KOPT-K1 (cell line): ENCODE measurements at regions not wholly inside any gene's neighbourhood (a gene's known extent, or its start where the extent isn't known, plus 50 kb on each side); places are given as distances from the start of the nearest gene placed in this dataset.
"Not testable (repeated sequence)": the region's sequence is repeated elsewhere in the genome, so short reads cannot be mapped to it uniquely, and the experiment has no call there.

Source experiments
- H3K27ac ChIP-seq: fragments of 200-600 bp; sonication (generic); 2 replicates; pipeline ENCODE4 v1.5.1; 2016; ENCODE audit warnings: antibody characterized with exemption, mild to moderate bottlenecking, low read depth, low read length; ENCODE audit not compliant: poor library complexity, severe bottlenecking
- H3K36me3 ChIP-seq: fragments of 200-600 bp; sonication (generic); 2 replicates; pipeline ENCODE4 v1.5.1; 2017; ENCODE audit warnings: antibody characterized with exemption, mild to moderate bottlenecking, low read length, moderate library complexity; ENCODE audit not compliant: insufficient read depth
- H3K9me3 ChIP-seq: fragments of 200-600 bp; sonication (generic); 2 replicates; pipeline ENCODE4 v1.5.1; 2017; ENCODE audit warnings: antibody characterized with exemption, low read length, mild to moderate bottlenecking; ENCODE audit not compliant: insufficient read depth, poor library complexity, severe bottlenecking

DNA sequence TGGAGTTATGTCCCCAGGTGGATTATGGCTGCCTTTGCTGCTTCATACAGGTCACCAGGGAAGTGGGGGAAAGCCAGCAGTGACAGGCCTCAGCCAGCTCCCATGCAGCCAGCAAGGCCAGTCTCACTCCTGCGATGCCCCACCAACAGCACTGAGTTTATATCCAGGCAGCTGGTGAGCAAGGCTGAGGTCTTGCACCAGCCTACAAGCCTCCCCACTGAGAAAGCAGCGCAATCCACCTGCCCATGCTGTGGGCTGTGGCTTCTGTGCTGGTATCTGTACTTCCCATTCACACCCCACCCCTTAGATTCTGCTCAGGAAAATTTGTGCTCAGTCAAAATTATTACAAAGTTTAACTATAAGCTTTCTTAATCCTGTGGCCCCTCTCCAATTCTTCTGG lies 153.5 kb downstream of the HHIP start:
- Histone ChIP-seq H3K9me3 (peaks cover 6% of the 10 kb centered on the region), H3K36me3 (no peaks in the 10 kb centered on the region), H3K27ac (no peak overlapping the region)

DNA sequence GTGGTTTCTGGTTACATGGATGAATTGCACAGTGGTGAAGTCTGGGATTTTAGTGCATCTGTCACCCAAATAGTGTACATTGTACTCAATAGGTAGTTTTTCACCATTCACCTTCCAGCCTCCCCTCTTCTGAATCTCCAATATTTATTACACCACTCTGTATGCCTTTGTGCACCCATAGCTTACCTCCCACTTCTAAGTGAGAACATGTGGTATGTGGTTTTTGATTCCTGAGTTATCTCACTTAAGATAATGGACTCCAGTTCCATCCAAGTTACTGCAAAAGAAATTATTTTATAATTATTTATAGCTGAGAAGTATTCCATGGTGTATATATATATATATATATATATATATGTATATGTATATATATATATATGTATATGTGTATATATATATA lies 155.8 kb downstream of the HHIP start:
- Histone ChIP-seq H3K9me3 (peaks cover 13% of the 10 kb centered on the region), H3K36me3 (no peaks in the 10 kb centered on the region), H3K27ac (no peak overlapping the region)

DNA sequence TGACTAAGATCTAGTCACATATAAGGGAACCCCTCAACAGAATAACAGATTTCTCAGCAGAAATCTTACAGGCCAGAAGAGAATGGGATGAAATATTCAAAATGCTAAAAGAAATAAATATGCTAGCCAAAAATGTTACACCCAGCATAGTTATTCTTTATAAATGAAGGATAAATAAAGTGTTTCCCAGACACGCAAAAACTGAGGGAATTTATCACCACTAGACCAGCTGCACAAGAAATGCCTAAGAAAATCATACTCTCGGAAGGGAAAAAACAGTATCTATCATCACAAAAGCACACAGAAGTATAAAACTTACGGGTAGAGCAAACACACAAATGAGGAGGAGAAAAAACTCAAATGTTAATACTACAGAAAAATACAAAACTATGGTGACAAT lies 162.1 kb downstream of the HHIP start:
- Histone ChIP-seq H3K9me3 (peaks cover 30% of the 10 kb centered on the region), H3K27ac (no peak overlapping the region), H3K36me3 (no peaks in the 10 kb centered on the region)

DNA sequence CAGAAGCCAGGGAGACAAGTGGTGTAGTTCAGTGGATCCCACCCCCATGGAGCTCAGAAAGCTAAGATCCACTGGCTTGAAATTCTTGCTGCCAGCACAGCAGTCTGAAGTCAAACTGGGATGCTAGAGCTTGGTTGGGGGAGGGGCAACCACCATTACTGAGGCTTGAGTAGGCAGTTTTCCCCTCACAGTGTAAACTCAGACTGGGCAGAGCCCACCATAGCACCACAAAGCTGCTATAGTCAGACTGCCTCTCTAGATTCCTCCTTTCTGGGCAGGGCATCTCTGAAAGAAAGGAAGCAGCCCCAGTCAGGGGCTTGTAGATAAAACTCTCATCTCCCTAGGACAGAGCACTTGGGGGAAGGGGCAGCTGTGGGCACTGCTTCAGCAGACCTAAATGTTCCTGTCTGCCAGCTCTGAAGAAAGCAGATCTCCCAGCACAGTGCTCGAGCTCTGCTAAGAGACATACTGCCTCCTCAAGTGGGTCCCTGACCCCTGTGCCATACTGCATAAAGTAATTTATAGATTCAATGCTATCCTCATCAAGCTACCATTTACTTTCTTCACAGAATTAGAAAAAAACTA lies 163.2 kb downstream of the HHIP start:
- peaks cover 30% of the 10 kb centered on the region for H3K9me3 ChIP-seq
- no peak overlapping the region for H3K27ac ChIP-seq
- no peaks in the 10 kb centered on the region for H3K36me3 ChIP-seq

DNA sequence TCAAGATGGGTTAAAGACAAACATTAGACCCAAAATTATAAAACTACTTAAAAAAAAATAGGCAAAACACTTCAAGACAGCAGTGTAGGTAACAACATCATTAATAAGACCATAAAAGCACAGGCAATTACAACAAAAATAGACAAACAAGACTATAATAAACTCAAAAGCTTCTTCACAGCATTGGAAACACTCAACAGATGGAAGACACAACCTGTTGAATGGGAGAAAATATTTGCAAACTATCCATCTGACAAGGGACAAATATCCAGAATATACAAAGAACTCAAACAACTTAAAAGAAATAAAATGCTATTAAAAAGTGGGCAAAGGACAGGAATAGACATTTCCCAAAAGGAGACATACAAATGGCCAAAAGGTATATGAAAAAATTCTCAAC lies 170.7 kb downstream of the HHIP start:
- Histone ChIP-seq H3K27ac (no peak overlapping the region), H3K36me3 (no peaks in the 10 kb centered on the region), H3K9me3 (no peaks in the 10 kb centered on the region)

DNA sequence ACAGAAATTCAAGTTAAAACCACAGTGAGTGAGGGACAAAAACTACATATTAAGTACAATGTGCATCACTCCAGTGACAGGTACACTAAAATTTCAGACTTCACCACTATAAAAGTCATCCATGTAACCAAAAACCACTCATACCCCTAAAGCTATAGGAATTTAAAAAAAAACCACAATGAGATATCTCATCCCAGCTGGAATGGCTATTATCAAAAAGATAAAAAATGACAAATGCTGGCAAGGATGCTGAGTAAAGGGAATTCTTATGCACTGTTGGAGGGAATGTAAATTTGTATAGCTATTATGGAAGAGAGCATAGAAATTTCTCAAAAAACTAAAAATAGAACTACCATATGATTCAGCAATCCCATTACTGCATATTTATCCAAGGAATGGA lies 171.1 kb downstream of the HHIP start:
- Histone ChIP-seq H3K36me3 (no peaks in the 10 kb centered on the region), H3K9me3 (no peaks in the 10 kb centered on the region), H3K27ac (no peak overlapping the region)

DNA sequence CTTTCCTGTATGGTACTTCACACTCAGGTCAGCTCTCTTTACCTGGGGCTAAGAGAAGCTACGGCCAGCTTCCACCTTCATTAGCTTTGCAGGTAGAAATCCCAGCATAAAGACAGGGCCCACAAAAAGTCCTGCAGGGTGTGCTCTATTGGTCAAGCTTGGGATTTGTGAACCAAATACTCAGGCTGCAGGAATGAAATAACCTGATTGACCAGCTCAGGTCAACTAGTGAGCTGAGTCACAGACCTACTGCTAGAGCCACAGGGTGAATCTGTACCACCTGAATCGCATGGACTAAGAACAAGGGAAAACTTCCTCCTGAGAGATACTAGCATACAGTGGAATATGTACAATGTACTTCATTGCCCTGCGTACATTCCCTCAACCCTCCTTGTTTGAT lies 172.2 kb downstream of the HHIP start:
- H3K27ac ChIP-seq: no peak overlapping the region
- H3K9me3 ChIP-seq: no peaks in the 10 kb centered on the region
- no peaks in the 10 kb centered on the region for H3K36me3 ChIP-seq

DNA sequence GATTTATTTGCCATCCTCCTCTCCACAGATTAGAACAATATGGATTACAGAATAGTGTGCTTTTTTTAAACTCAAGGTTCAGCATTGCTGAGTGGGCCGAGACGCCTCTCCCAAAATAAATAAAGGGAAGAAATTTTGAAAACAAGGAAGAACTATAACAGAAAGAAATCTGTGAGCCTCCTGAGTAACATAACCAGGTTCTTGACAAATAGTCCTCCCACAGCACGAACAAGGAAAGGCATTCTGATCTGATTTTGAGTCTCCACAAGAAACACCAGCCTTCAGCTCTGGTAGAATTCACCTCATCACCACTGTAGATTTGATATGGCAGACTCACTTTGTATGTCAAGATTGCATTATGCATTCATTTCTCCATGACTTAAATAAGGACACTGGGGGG lies 173.6 kb downstream of the HHIP start:
- Histone ChIP-seq H3K9me3 (no peaks in the 10 kb centered on the region), H3K36me3 (no peaks in the 10 kb centered on the region), H3K27ac (no peak overlapping the region)

DNA sequence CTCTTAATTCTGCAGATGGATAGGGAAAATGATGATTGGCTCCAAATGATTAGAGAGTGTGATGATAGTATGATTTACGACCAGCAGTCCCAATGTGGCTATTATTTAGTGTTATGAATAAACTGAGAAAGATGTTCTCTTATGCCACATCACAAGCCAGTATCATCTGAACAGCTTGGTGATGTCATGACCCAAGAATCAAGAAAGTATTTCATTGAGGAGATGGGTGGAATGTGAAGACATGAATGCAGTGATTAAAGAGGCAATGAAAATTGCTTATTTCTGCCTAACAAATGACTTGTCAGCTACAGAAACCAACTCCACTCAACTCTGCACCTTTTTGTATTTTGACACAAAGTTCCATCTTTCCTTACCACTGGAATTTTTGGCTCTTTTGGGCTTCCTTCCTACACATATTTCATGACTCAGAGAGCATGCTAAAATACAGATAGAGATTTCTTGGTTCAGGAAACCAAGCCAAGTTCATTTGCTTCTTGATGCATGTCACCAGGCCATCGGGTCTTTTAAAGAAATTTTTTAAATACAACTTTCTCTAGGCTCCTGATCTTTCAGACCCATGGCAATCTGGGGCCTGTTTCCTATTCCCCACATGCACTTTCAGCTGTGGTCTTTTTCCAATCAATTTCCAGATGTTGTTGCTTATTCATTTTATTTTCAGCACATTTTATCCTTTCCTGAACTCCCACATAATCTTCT lies 174.2 kb downstream of the HHIP start:
- H3K9me3 ChIP-seq: no peaks in the 10 kb centered on the region
- H3K27ac ChIP-seq: no peak overlapping the region
- H3K36me3 ChIP-seq: no peaks in the 10 kb centered on the region

DNA sequence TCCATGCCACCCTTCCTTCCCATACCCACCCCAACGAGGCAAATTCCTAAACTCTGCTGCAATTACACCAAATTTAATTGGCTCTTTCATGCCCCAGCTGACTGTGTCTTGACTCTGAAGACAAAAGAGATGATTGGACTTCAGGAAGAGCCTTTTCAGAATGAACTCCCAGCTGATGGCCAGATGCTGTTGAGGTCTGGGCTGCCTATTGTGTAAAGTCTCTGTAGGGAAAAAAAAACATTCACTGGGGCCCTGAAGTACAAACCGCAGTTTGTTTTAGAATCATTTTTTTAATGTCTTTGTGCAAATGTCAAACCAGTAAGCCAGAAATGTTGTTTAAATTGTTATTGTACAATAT lies 174.8 kb downstream of the HHIP start:
- no peak overlapping the region for H3K27ac ChIP-seq
- H3K36me3 ChIP-seq: no peaks in the 10 kb centered on the region
- H3K9me3 ChIP-seq: no peaks in the 10 kb centered on the region

DNA sequence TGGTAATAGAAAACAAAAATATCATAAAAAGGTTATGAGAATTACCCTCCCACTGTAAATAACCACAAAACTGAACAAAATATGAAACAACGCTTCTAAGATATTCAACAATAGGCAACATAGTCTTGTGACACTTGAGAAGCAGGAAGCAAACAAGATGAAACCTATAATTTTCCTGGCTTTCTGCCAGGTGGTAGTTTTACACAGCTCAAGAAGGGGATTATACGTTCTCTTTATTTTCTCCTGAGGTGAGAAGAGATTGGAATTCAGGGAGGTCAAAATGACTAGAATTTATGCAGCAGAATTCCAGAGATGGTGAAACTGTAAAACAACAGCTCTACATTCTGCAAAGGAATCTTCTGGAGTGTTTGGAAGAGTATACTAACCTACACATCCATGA lies 186.0 kb downstream of the HHIP start:
- H3K27ac ChIP-seq: no peak overlapping the region
- no peaks in the 10 kb centered on the region for H3K36me3 ChIP-seq
- H3K9me3 ChIP-seq: no peaks in the 10 kb centered on the region

DNA sequence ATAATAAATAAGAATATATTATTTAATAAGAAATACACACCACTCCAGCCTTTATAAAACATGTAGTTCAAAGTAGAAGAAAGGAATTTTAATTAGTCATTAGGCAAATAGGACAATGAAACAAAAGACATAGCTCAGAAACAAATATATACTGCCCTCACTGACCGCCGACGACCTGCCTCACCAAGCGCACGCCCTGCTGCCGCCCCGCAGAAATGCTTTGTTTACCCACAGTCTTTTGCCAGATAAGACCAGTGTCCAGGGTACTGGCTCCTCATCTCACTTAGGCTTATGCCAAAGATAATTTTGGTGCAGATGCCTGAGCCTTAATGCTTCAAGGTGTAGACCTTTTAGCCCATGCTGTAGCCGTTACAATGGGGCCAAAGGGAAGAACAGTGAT lies 199.5 kb downstream of the HHIP start:
- no peaks in the 10 kb centered on the region for H3K36me3 ChIP-seq

DNA sequence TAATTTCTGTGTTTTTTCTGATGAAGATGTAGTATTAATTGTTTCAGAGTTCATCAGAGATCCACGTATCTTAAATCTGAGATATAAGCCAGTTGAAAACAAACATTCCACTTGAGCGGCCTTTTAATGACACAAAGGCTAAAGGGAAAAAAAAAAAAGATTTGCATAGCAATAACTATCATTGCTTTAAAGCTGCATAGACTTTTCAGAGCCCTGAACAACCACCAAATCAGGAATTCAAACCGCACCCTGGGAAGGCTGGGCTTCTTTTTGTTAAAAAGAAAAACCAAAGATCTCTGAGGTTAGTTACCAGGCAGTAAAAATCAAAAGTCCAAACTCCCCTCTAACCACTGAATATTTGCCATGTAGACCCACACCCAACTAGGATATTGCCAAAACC lies 206.0 kb downstream of the HHIP start:
- Histone ChIP-seq H3K36me3 (no peaks in the 10 kb centered on the region), H3K9me3 (no peaks in the 10 kb centered on the region), H3K27ac (no peak overlapping the region)

More for the DNA sequence above, 199.5 kb downstream of the HHIP start:
- Histone ChIP-seq H3K9me3 (peaks cover 10% of the 10 kb centered on the region), H3K27ac (no peak overlapping the region)

DNA sequence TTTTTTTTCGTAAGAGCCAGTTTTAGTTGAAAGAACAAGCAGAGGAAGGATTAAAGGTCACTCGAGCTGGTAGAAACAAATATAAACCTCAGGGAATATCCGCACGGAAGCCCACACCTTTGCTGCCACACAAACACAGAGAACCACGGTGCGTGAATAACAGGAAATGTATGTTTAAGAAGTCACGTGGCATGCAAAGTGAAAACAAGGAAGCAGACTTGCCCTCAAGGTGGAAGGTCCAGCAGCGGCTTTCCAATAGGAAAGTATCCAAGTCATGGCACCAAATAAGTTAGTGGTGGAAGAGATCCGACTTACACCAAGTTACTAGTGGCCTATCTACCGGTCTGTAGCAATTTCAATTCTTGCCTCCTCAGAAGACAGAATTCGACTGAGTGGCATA lies 215.5 kb downstream of the HHIP start:
- Histone ChIP-seq H3K27ac (no peak overlapping the region), H3K36me3 (no peaks in the 10 kb centered on the region), H3K9me3 (peaks cover 26% of the 10 kb centered on the region)

DNA sequence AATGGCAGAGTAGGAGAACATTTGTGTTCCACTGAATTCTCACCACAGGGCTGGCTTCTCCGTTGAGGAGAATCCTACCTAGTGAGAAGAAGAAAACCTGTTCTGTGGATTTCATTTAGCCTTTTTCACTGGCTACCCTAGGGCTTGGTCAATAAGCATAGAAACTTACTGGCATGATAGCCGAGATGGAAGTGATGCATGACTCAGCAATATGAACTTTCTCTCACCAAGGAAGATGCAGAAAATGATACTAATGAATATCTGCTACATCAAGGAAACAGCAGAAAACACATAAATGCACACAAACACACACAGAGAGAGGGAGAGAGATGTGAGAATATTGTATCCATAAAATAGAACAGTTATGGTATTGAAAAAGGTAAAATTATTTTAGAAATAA lies 216.3 kb downstream of the HHIP start:
- Histone ChIP-seq H3K9me3 (peaks cover 34% of the 10 kb centered on the region), H3K36me3 (no peaks in the 10 kb centered on the region), H3K27ac (no peak overlapping the region)

DNA sequence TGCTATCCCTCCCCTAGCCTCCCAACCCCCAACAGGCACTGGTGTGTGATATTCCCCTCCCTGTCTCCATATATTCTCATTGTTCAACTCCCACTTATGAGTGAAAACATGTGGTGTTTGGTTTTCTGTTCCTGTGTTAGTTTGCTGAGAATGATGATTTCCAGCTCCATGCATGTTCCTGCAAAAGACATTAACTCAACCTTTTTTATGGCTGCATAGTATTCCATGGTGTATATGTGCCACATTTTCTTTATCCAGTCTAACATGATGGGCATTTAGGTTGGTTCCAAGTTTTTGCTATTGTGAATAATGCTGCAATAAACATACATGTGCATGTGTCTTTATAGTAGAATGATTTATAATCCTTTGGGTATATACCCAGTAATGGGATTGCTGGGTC lies 218.9 kb downstream of the HHIP start:
- H3K9me3 ChIP-seq: peaks cover 27% of the 10 kb centered on the region
- not testable (repeated sequence) for H3K36me3 ChIP-seq, H3K27ac ChIP-seq
